Mesodermal cell (in vitro differentiated cells): ENCODE measurements at regions not wholly inside any gene's neighbourhood (a gene's known extent, or its start where the extent isn't known, plus 50 kb on each side); places are given as distances from the start of the nearest gene placed in this dataset.

Experiments used
- H3K27ac ChIP-seq: 2 replicates; pipeline ENCODE4 v1.7.0; 2013; ENCODE audit warnings: mild to moderate bottlenecking, low read depth, low read length, moderate library complexity; ENCODE audit not compliant: severe bottlenecking
- H3K36me3 ChIP-seq: 2 replicates; pipeline ENCODE4 v1.7.1; 2013; ENCODE audit warnings: mild to moderate bottlenecking, low read length, moderate library complexity; ENCODE audit not compliant: control insufficient read depth, insufficient read depth
- H3K4me1 ChIP-seq: one replicate; pipeline ENCODE4 v1.7.1; 2013; ENCODE audit warnings: mild to moderate bottlenecking, low read length; ENCODE audit not compliant: insufficient read depth, control insufficient read depth, poor library complexity, severe bottlenecking
- H3K4me3 ChIP-seq: 2 replicates; pipeline ENCODE4 v1.7.0; 2013; ENCODE audit warnings: low read length, control low read depth, mild to moderate bottlenecking; ENCODE audit not compliant: insufficient read depth, poor library complexity, severe bottlenecking; ENCODE audit errors: extremely low read depth
- H3K9me3 ChIP-seq: 2 replicates; pipeline ENCODE4 v1.7.1; 2013; ENCODE audit warnings: mild to moderate bottlenecking, low read length, moderate library complexity; ENCODE audit not compliant: control insufficient read depth
- WGBS, 2 experiments: methylation state at CpG; one replicate each; pipeline ENCODE4 v1.1.5; 2013; ENCODE audit warnings: missing lambda C conversion rate in 2 of 2; ENCODE audit not compliant: insufficient coverage in 2 of 2; 5-methylcytosine and 5-hydroxymethylcytosine counted together

- Histone ChIP-seq H3K4me1 (no peaks in the 10 kb centered on the region), H3K9me3 (no peaks in the 10 kb centered on the region)
- 82 to 100% methylated on average over 3 of the region's 3 CpGs for WGBS, 2 experiments
These were observed 648.3 kb upstream of the CFAP20DC start for GRCh38 chr3:59698091-59698490.

GRCh38 chr3:59696783-59697182 is 647.0 kb upstream of the CFAP20DC start:
- no peak overlapping the region for H3K4me3 ChIP-seq
- no peak overlapping the region for H3K27ac ChIP-seq
- H3K9me3 ChIP-seq: no peaks in the 10 kb centered on the region
- H3K36me3 ChIP-seq: no peaks in the 10 kb centered on the region
- no peaks in the 10 kb centered on the region for H3K4me1 ChIP-seq

More at GRCh38 chr3:59698091-59698490, 648.3 kb upstream of the CFAP20DC start:
- Histone ChIP-seq H3K27ac (no peak overlapping the region), H3K4me3 (no peak overlapping the region), H3K36me3 (no peaks in the 10 kb centered on the region)

GRCh38 chr3:59695860-59696259 is 646.0 kb upstream of the CFAP20DC start:
- Histone ChIP-seq H3K4me3 (no peak overlapping the region), H3K4me1 (no peaks in the 10 kb centered on the region), H3K36me3 (no peaks in the 10 kb centered on the region), H3K27ac (no peak overlapping the region), H3K9me3 (no peaks in the 10 kb centered on the region)
- 76 to 94% methylated on average over 3 of the region's 4 CpGs for WGBS, 2 experiments

- Histone ChIP-seq H3K36me3 (no peaks in the 10 kb centered on the region), H3K4me3 (no peak overlapping the region), H3K9me3 (no peaks in the 10 kb centered on the region), H3K27ac (no peak overlapping the region), H3K4me1 (no peaks in the 10 kb centered on the region)
- WGBS, 2 experiments: 82 to 83% methylated on average over 1 of the region's 3 CpGs
These were observed 642.3 kb upstream of the CFAP20DC start for GRCh38 chr3:59692117-59692516.

GRCh38 chr3:59690886-59691285 is 641.1 kb upstream of the CFAP20DC start:
- H3K36me3 ChIP-seq: no peaks in the 10 kb centered on the region
- H3K27ac ChIP-seq: no peak overlapping the region
- H3K4me3 ChIP-seq: no peak overlapping the region
- WGBS, 2 experiments: 50 to 100% methylated on average over 1 to 2 of the region's 2 CpGs
- no peaks in the 10 kb centered on the region for H3K4me1 ChIP-seq
- no peaks in the 10 kb centered on the region for H3K9me3 ChIP-seq

- Histone ChIP-seq H3K9me3 (no peaks in the 10 kb centered on the region), H3K27ac (no peak overlapping the region), H3K4me3 (no peak overlapping the region), H3K4me1 (no peaks in the 10 kb centered on the region), H3K36me3 (no peaks in the 10 kb centered on the region)
- WGBS, 2 experiments: 71 to 77% methylated on average over 1 to 2 of the region's 2 CpGs
These were observed 638.8 kb upstream of the CFAP20DC start for GRCh38 chr3:59688636-59689035.

- no peak overlapping the region for H3K4me3 ChIP-seq
- WGBS, 2 experiments: 85 to 89% methylated on average over 3 of the region's 3 CpGs
These were observed 635.6 kb upstream of the CFAP20DC start for GRCh38 chr3:59685432-59685831.

GRCh38 chr3:59684766-59685165 is 634.9 kb upstream of the CFAP20DC start:
- H3K4me3 ChIP-seq: no peak overlapping the region
- H3K4me1 ChIP-seq: no peaks in the 10 kb centered on the region
- H3K36me3 ChIP-seq: no peaks in the 10 kb centered on the region
- H3K9me3 ChIP-seq: no peaks in the 10 kb centered on the region
- no CpG with 5 or more reads among the region's 1 CpG for WGBS, 2 experiments
- H3K27ac ChIP-seq: no peak overlapping the region

More at GRCh38 chr3:59685432-59685831, 635.6 kb upstream of the CFAP20DC start:
- no peak overlapping the region for H3K27ac ChIP-seq
- no peaks in the 10 kb centered on the region for H3K4me1 ChIP-seq
- no peaks in the 10 kb centered on the region for H3K9me3 ChIP-seq
- H3K36me3 ChIP-seq: no peaks in the 10 kb centered on the region

- Histone ChIP-seq H3K4me3 (no peak overlapping the region), H3K4me1 (no peaks in the 10 kb centered on the region), H3K9me3 (no peaks in the 10 kb centered on the region), H3K36me3 (no peaks in the 10 kb centered on the region), H3K27ac (no peak overlapping the region)
- 80 to 90% methylated on average over 1 to 4 of the region's 6 CpGs for WGBS, 2 experiments
These were observed 631.1 kb upstream of the CFAP20DC start for GRCh38 chr3:59680919-59681318.

GRCh38 chr3:59677747-59678702 is 628.2 kb upstream of the CFAP20DC start:
- no peaks in the 10 kb centered on the region for H3K4me1 ChIP-seq
- H3K36me3 ChIP-seq: no peaks in the 10 kb centered on the region
- no peak overlapping the region for H3K4me3 ChIP-seq
- no peaks in the 10 kb centered on the region for H3K9me3 ChIP-seq
- no peak overlapping the region for H3K27ac ChIP-seq
- 87% methylated on average over 6 to 8 of the region's 11 CpGs for WGBS, 2 experiments

- H3K4me3 ChIP-seq: no peak overlapping the region
- no peaks in the 10 kb centered on the region for H3K4me1 ChIP-seq
- WGBS, 2 experiments: 88 to 100% methylated on average over 2 of the region's 2 CpGs
- no peak overlapping the region for H3K27ac ChIP-seq
- no peaks in the 10 kb centered on the region for H3K36me3 ChIP-seq
- H3K9me3 ChIP-seq: no peaks in the 10 kb centered on the region
These were observed 625.7 kb upstream of the CFAP20DC start for GRCh38 chr3:59675495-59675894.
